WERI-Rb-1 (cell line): ENCODE measurements at regions not wholly inside any gene's neighbourhood (a gene's known extent, or its start where the extent isn't known, plus 50 kb on each side); places are given as distances from the start of the nearest gene placed in this dataset.
"Not testable (repeated sequence)": the region's sequence is repeated elsewhere in the genome, so short reads cannot be mapped to it uniquely, and the experiment has no call there.

ENCODE experiments used
- DNase-seq: peaks from one replicate; pipeline ENCODE4 v3.0.0-alpha.2; 2020
- H3K27ac ChIP-seq: fragments of 250-450 bp; sonication (Bioruptor Pico); 2 replicates; pipeline ENCODE4 v1.5.1; 2020; ENCODE audit warnings: mild to moderate bottlenecking, moderate library complexity
- H3K27me3 ChIP-seq: fragments of 250-450 bp; sonication (Bioruptor Pico); 2 replicates; pipeline ENCODE4 v1.5.1; 2021; ENCODE audit warnings: mild to moderate bottlenecking, low read depth, moderate library complexity; ENCODE audit not compliant: insufficient read depth, severe bottlenecking
- H3K36me3 ChIP-seq: fragments of 250-450 bp; sonication (Bioruptor Pico); 2 replicates; pipeline ENCODE4 v1.5.1; 2020; ENCODE audit warnings: mild to moderate bottlenecking, moderate library complexity
- H3K4me3 ChIP-seq: 2 replicates; pipeline ENCODE4 v1.5.1; 2011; ENCODE audit warnings: low read depth, mild to moderate bottlenecking, control low read depth, low read length
- H3K9me3 ChIP-seq: fragments of 250-450 bp; sonication (Bioruptor Pico); 2 replicates; pipeline ENCODE4 v1.5.1; 2021; ENCODE audit warnings: mild to moderate bottlenecking, moderate library complexity; ENCODE audit not compliant: severe bottlenecking
- CTCF ChIP-seq: IDR thresholded peaks from 2 replicates; pipeline ENCODE4 v1.5.1; 2011; ENCODE audit warnings: low read depth, mild to moderate bottlenecking, control low read depth, inconsistent platforms, low read length

- no peak for DNase-seq
- no peak overlapping the region for H3K27ac ChIP-seq
- H3K27me3 ChIP-seq: no peaks in the 10 kb centered on the region
- TF ChIP-seq CTCF: no peak
- H3K4me3 ChIP-seq: no peak overlapping the region
- H3K36me3 ChIP-seq: no peaks in the 10 kb centered on the region
- H3K9me3 ChIP-seq: no peaks in the 10 kb centered on the region
Observed at GRCh38 chr6:137712587-137712986, 154.5 kb upstream of the TNFAIP3 start.

DNA sequence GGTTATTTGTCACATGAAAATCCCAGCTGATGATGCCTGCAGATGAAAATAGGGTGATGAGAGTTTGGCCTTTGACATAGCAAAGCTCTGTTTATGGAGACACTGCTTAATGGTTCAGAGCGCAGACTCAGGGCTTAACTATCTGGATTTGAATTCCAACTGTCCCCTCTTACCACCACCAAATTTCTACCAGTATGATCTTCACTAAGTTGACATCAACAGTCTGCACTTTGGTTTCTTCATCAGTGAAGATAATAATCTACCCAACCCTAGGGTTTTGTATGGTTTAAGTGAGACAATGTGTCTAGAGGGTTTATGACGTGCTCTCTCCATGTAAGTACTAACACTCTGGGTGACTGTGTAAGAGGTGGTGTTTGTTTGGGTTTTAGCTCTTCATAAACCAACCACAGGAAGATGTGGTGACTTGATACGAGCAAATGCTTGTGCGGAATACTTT lies 151.4 kb upstream of the TNFAIP3 start:
- no peak for TF ChIP-seq CTCF
- H3K27me3 ChIP-seq: no peaks in the 10 kb centered on the region
- no peaks in the 10 kb centered on the region for H3K36me3 ChIP-seq
- H3K9me3 ChIP-seq: no peaks in the 10 kb centered on the region
- no peak overlapping the region for H3K27ac ChIP-seq
- H3K4me3 ChIP-seq: no peak overlapping the region
- no peak for DNase-seq

DNA sequence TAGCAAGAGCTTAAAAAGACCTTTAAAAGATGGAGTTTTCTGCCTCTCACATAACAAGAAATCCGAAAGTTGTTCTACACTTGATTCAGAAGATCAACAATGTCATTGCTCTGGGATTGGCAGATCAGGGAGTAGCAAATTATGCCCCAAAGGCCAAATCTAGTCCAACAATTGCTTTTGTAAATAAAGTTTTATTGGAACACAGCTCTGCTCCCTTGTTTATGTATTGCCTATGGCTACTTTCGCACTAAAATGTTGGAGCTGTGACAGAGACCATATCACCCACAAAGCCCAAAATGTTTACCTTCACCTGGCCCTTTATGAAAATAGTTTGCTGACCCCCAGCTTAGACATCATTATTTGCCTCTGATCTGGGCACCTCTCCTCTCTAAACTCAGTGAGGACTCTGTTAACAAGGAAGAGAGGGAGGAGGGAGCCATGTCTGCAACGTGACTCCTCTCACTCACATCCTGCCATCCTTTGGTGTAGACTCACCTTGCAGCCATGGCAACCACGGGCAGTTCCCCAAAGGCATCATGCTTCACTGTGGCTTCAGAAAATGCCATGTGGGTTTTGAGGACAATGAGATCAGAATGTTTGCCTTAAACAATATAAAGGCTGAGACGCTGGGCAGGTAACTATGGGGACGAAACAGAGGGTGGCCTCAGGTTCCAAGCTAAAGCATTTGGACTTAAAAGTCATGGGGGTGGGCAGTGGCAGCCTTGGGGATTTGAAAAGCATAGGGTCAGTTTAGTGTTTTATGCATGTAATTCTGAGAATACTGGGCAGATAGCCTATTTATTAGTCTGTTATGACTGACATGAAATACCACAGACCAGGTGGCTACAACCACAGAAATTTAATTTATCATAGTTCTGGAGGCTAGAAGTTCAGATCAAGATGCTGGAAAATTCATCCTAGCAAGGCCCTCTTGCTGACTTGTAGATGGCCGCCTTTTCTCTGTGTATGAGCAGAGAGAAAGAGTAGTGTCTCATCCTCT lies 149.7 kb upstream of the TNFAIP3 start:
- TF ChIP-seq CTCF: no peak
- H3K36me3 ChIP-seq: no peaks in the 10 kb centered on the region
- no peaks in the 10 kb centered on the region for H3K27me3 ChIP-seq
- no peaks in the 10 kb centered on the region for H3K9me3 ChIP-seq
- no peak overlapping the region for H3K27ac ChIP-seq
- no peak overlapping the region for H3K4me3 ChIP-seq
- no peak for DNase-seq

- not testable (repeated sequence) for H3K4me3 ChIP-seq, DNase-seq, H3K27ac ChIP-seq, H3K27me3 ChIP-seq, H3K36me3 ChIP-seq, H3K9me3 ChIP-seq
Observed at GRCh38 chr6:137718903-137719302, 148.2 kb upstream of the TNFAIP3 start.

GRCh38 chr6:137722749-137723272 lies 144.2 kb upstream of the TNFAIP3 start:
- no peak for TF ChIP-seq CTCF
- H3K27ac ChIP-seq: no peak overlapping the region
- H3K9me3 ChIP-seq: no peaks in the 10 kb centered on the region
- H3K27me3 ChIP-seq: no peaks in the 10 kb centered on the region
- no peaks in the 10 kb centered on the region for H3K36me3 ChIP-seq
- no peak overlapping the region for H3K4me3 ChIP-seq
- DNase-seq: no peak

DNA sequence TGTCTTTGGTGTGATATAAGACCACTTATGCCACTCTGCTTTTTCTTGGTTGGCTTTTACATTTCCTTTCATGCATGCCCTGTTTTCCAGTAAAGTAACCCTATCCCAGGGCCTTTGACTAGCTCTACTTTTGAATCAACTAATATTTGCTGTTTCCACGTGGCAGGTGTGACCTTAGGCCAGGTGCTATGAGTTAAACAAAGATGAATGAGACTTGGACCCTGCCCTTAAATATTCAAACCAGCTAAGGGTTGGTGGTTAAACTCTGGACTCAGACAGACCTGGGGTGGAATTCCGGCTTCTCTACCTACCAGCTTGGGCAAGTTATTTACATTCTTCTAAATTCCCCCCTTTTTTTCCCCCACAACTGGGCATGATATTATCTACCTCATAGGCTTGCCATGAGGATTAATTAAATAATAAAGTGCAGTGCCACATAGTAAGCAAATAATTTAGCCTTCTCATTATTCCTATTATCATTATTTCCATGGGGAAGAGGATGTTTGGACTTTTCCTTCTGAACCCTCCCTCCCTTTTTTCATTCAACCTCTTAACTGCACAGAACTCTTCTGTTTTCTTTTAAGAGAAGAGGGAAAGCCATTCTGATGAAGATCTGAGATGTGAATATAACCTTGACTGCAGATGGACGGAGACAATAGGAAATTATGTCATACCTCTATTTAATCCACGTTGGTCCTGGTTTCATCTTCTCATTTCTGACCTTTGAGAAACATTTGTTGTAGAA lies 143.6 kb upstream of the TNFAIP3 start:
- Histone ChIP-seq H3K4me3 (no peak overlapping the region), H3K27ac (no peak overlapping the region), H3K9me3 (no peaks in the 10 kb centered on the region), H3K27me3 (no peaks in the 10 kb centered on the region), H3K36me3 (no peaks in the 10 kb centered on the region)
- DNase-seq: no peak
- no peak for TF ChIP-seq CTCF
